Heart left ventricle (tissue), 16 donors: ENCODE measurements at regions not wholly inside any gene's neighbourhood (a gene's known extent, or its start where the extent isn't known, plus 50 kb on each side); places are given as distances from the start of the nearest gene placed in this dataset.

ENCODE experiments used
- ATAC-seq, 4 donors: fragments of 200-7000 bp; cut with Tn5 transposase; one replicate each; pipeline ENCODE4 v1.9.1; 2020 to 2022; ENCODE audit warnings: moderate library complexity in 4 of 4, mild to moderate bottlenecking in 3 of 4, moderate number of reproducible peaks in 1 of 4
- DNase-seq, 5 donors: peaks; one replicate each; pipeline ENCODE4 v3.0.0-alpha.2; 2020
- H3K27ac ChIP-seq, 12 donors: fragments of 200-600 bp; sonication (generic) in 4 of 12; one replicate each; pipeline versions ENCODE4 v1.5.0 to v1.8.0; 2016 to 2022; ENCODE audit warnings: mild to moderate bottlenecking in 2 of 12
- H3K27me3 ChIP-seq, 9 donors: fragments of 200-600 bp; sonication (generic) in 2 of 9; one replicate each; pipeline versions ENCODE4 v1.5.1 to v1.8.0; 2016 to 2022; ENCODE audit warnings: mild to moderate bottlenecking in 3 of 9
- H3K36me3 ChIP-seq, 9 donors: fragments of 200-600 bp; sonication (generic) in 2 of 9; one replicate each; pipeline versions ENCODE4 v1.5.0 to v1.8.0; 2018 to 2022; ENCODE audit warnings: mild to moderate bottlenecking in 2 of 9
- H3K4me1 ChIP-seq, 12 donors: fragments of 200-600 bp; sonication (generic) in 4 of 12; one replicate each; pipeline versions ENCODE4 v1.5.0 to v1.8.0; 2016 to 2022; ENCODE audit warnings: mild to moderate bottlenecking in 3 of 12
- H3K4me3 ChIP-seq, 12 donors: fragments of 200-600 bp; sonication (generic) in 4 of 12; one replicate each; pipeline versions ENCODE4 v1.5.0 to v1.8.0; 2017 to 2022; ENCODE audit warnings: mild to moderate bottlenecking in 9 of 12, moderate library complexity in 4 of 12
- H3K9me3 ChIP-seq, 12 donors: fragments of 200-600 bp; sonication (generic) in 4 of 12; one replicate each; pipeline versions ENCODE4 v1.5.0 to v1.8.0; 2016 to 2022; ENCODE audit warnings: mild to moderate bottlenecking in 1 of 12
- POLR2A ChIP-seq, 2 donors: fragments of 450-650 bp; IDR thresholded peaks; one replicate each; pipeline ENCODE4 v1.6.1; 2017; ENCODE audit warnings: antibody characterized with exemption in 2 of 2, mild to moderate bottlenecking in 2 of 2, moderate library complexity in 2 of 2
- WGBS, 4 donors: extraction: QIAGEN DNeasy Blood & Tissue Kit in 2 of 4; methylation state at CpG; one replicate each; pipeline versions ENCODE4 v1.1.5 to v1.1.7; 2013 to 2018; 5-methylcytosine and 5-hydroxymethylcytosine counted together
- intact Hi-C, 10 donors: fragments of 100-400 bp; cut with DNase I; formaldehyde crosslinking; loops; one replicate each; pipeline versions ENCODE4 v1.11.1 to v1.14.2; 2022
- TF ChIP-seq, protein P1 (sequence below), 12 donors: fragments of 200-600 bp; sonication (generic) in 4 of 12; IDR thresholded peaks; one replicate each; pipeline versions ENCODE4 v1.5.0 to v1.8.0; 2018 to 2022; ENCODE audit warnings: antibody characterized with exemption in 12 of 12, mild to moderate bottlenecking in 5 of 12
- donor health status: ischemic (EF 13 %, LVEDD 7.1; RV severe dilation, severe dysfunction).
- donor health status: healthy with polysubstance abuse.
- donor health status: DM: no; HTN: yes; CAD: no.
- donor health status: DM: no; HTN: no; CAD: no.
- donor health status: ischemic (EF 25% LVEDD 6.9; RV normal size, moderate dysfunction).
- donor health status: ischemic (EF 25% LVEDD 5.7; RV mildly dilated, moderate dysfunction).
- donor health status: healthy.
- donor health status: DM: yes; HTN: yes; CAD: no.
- donor health status: ischemic (EF 35%, LVEDD 5.7; RV mildly dilated, moderate dysfunction).
- donor health status: nonischemic (EF 11% LVEDD 7.7; RV severe dilation, severe dysfunction).
- donor health status: DM: yes; HTN: yes; CAD: no.
- donor health status: PGD.
- donor health status: ischemic (EF 29% LVEDD 5.4; RV normal size, mild dysfunction).
- donor health status: nonischemic (EF 23%, LVEDD 6.1; RV moderate dilation, normal function).

DNA sequence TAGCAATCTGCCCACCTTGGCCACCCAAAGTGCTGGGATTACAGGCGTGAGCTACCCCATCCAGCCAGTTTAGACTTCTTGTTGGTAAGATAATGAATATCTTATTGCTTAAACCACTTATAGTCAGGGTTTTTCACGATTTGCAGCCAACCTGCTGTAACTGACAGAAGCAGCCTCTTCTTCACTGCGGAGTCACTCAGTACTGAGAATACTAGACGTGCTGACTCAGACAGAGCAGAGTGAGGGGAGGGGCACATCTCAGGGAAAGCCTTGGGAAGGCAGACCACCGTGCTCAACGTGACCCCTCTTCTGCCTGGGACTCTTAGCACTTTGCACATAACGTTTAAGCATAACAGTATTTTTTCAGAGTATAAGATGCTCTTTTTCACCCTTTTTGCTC lies 74.3 kb upstream of the ARHGEF7 start:
- Histone ChIP-seq H3K27ac (no peak overlapping the region), H3K4me3 (no peak overlapping the region), H3K27me3 (no peaks in the 10 kb centered on the region), H3K36me3 (no peaks in the 10 kb centered on the region), H3K9me3 (no peaks in the 10 kb centered on the region), H3K4me1 (peaks cover 0 to 3% (median 0%) of the 10 kb centered on the region in 12 donors)
- TF ChIP-seq POLR2A (IDR thresholded peaks at IDR 0.05), result no peak
- TF ChIP-seq, protein P1, sequence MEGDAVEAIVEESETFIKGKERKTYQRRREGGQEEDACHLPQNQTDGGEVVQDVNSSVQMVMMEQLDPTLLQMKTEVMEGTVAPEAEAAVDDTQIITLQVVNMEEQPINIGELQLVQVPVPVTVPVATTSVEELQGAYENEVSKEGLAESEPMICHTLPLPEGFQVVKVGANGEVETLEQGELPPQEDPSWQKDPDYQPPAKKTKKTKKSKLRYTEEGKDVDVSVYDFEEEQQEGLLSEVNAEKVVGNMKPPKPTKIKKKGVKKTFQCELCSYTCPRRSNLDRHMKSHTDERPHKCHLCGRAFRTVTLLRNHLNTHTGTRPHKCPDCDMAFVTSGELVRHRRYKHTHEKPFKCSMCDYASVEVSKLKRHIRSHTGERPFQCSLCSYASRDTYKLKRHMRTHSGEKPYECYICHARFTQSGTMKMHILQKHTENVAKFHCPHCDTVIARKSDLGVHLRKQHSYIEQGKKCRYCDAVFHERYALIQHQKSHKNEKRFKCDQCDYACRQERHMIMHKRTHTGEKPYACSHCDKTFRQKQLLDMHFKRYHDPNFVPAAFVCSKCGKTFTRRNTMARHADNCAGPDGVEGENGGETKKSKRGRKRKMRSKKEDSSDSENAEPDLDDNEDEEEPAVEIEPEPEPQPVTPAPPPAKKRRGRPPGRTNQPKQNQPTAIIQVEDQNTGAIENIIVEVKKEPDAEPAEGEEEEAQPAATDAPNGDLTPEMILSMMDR (IDR thresholded peaks at IDR 0.05), result no peak
- WGBS, 4 donors, result 65 to 70% (median 67%) methylated on average over 7 of the region's 7 CpGs
- no peak for ATAC-seq
- intact Hi-C loops, result loop anchor here in 4 of 10 donors (10.0 kb wide), 3 partner anchors 96 to 446 kb away; partner anchors contain the start of gene ANKRD10 (in 2 of the 4)
- peak in 1 of 5 donors; percentile 0 for DNase-seq

DNA sequence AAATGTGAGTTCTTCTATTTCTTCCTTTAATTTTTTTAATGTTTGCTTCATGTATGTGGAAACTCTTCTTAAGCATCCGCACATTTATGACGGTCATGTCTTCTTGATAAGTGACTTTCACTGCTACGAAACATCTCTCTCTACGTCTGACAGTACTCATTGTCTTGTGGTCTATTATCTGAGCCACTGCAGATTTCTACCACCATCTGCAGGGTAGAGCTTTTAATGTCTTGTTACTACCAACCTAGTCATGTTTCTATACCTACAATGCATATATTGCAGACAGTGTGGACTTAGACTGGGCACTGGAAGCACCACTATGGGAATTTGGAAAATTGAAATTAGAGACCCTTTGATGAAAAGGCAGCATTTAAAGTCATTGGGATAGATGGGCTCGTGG lies 75.4 kb upstream of the ARHGEF7 start:
- Histone ChIP-seq H3K27me3 (no peaks in the 10 kb centered on the region), H3K4me1 (peaks cover 0 to 3% (median 0%) of the 10 kb centered on the region in 12 donors), H3K9me3 (no peaks in the 10 kb centered on the region), H3K4me3 (no peak overlapping the region), H3K36me3 (no peaks in the 10 kb centered on the region), H3K27ac (no peak overlapping the region)
- ATAC-seq (no peak), DNase-seq (no peak)
- 75 to 81% (median 77%) methylated on average over 5 of the region's 5 CpGs for WGBS, 4 donors
- intact Hi-C loops, result loop anchor here in 4 of 10 donors (10.0 kb wide), 3 partner anchors 95 to 445 kb away; partner anchors contain the start of gene ANKRD10 (in 2 of the 4)
- TF ChIP-seq, protein P1 (IDR thresholded peaks at IDR 0.05), result no peak
- TF ChIP-seq POLR2A (IDR thresholded peaks at IDR 0.05), result no peak

DNA sequence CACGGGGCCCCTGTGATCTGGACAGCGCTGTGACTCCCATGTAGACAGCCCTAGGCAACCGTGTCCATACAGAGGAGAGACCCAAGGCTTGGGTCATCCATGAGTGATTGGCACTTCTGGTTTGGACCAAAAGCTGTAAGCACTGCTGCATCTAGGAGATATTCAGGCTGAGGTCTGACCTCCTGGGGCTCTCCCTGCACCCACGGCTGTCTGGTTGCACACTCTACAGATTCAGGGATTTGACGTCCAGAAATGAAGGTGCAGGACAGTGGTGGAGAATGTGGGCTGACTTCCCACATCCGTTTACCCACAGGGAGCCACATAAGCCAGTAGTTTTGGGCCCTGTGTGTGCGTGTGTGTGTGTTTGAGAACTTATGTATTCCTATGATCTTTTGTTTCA lies 76.2 kb upstream of the ARHGEF7 start:
- TF ChIP-seq, protein P1 (IDR thresholded peaks at IDR 0.05), result no peak
- no peak for TF ChIP-seq POLR2A (IDR thresholded peaks at IDR 0.05)
- Histone ChIP-seq H3K36me3 (no peaks in the 10 kb centered on the region), H3K27ac (no peak overlapping the region), H3K27me3 (no peaks in the 10 kb centered on the region), H3K4me1 (peaks cover 0 to 3% (median 0%) of the 10 kb centered on the region in 12 donors), H3K4me3 (no peak overlapping the region), H3K9me3 (no peaks in the 10 kb centered on the region)
- intact Hi-C loops, result no loop called here
- peak in 1 of 5 donors; percentile 2 for DNase-seq
- no peak for ATAC-seq
- 77 to 86% (median 80%) methylated on average over 7 of the region's 7 CpGs for WGBS, 4 donors

DNA sequence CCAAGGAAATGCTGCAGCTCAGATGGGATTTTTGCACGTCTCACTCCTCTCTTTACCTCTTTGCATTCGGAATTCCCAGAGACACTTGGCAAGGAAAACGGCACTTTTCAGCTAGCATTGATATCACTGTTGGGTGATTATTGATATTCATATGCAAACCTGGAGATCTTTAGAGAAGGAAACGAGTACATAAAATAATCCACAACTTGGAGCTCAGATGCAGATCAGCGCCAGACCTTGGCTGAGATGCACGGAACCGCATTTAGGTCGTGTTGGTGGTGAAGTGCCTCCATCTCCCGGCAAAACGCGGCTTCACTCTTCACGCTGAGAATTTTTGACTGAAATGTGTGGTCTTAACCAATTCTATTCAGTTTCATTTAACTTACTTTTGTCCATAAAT lies 77.2 kb upstream of the ARHGEF7 start:
- Histone ChIP-seq H3K27ac (no peak overlapping the region), H3K36me3 (no peaks in the 10 kb centered on the region), H3K27me3 (no peaks in the 10 kb centered on the region), H3K9me3 (no peaks in the 10 kb centered on the region), H3K4me3 (no peak overlapping the region), H3K4me1 (peaks cover 0 to 3% (median 0%) of the 10 kb centered on the region in 12 donors)
- TF ChIP-seq POLR2A (IDR thresholded peaks at IDR 0.05), result no peak
- TF ChIP-seq, protein P1 (IDR thresholded peaks at IDR 0.05), result no peak
- ATAC-seq (no peak), DNase-seq (peak in 1 of 5 donors; percentile 10)
- WGBS, 4 donors, result 63 to 73% (median 68%) methylated on average over 12 of the region's 12 CpGs
- intact Hi-C loops, result no loop called here
